GM18505 (cell line): ENCODE measurements at regions not wholly inside any gene's neighbourhood (a gene's known extent, or its start where the extent isn't known, plus 50 kb on each side); places are given as distances from the start of the nearest gene placed in this dataset.
"Not testable (repeated sequence)": the region's sequence is repeated elsewhere in the genome, so short reads cannot be mapped to it uniquely, and the experiment has no call there.

Experiments
- ATAC-seq: cut with Tn5 transposase; IDR thresholded peaks from one replicate; pipeline ENCODE4 v1.9.1; 2021; ENCODE audit not compliant: unreplicated experiment
- POLR2A ChIP-seq: IDR thresholded peaks from 4 replicates; pipeline ENCODE4 v1.6.1; 2011; ENCODE audit warnings: borderline replicate concordance; ENCODE audit not compliant: insufficient read depth, insufficient read length; ENCODE audit errors: extremely low read depth

DNA sequence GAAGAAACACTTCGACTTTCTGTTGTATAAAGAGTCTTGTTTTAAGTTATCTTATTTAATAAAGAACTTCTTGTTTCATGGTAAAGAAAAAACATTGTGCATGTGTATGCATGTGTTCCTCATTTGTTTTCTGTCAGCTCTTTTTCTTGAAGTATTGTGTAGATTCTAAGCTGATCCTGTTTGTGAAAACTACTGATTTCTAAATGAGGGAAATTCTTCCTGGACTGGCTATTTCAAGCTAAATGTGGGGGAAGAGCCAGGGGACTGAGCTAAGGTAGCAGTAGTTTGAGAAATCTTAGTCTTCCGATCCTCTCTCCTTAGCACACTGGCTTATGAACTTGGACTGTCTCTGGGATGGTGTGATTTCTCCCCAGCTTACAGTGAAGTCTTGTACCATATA, 56.4 kb upstream of the RBMS1 start:
- no peak for TF ChIP-seq POLR2A
- ATAC-seq: no peak

GRCh38 chr2:160551259-160551658, 57.7 kb upstream of the RBMS1 start:
- no peak for TF ChIP-seq POLR2A
- no peak for ATAC-seq

- ATAC-seq: no peak
- no peak for TF ChIP-seq POLR2A
Measured at GRCh38 chr2:160555420-160556071, 61.9 kb upstream of the RBMS1 start.

GRCh38 chr2:160557903-160558302, 64.3 kb upstream of the RBMS1 start:
- TF ChIP-seq POLR2A: no peak
- no peak for ATAC-seq

GRCh38 chr2:160558531-160558930, 64.9 kb upstream of the RBMS1 start:
- TF ChIP-seq POLR2A: no peak
- no peak for ATAC-seq

GRCh38 chr2:160561551-160562295, 68.1 kb upstream of the RBMS1 start:
- ATAC-seq: no peak
- TF ChIP-seq POLR2A: no peak

DNA sequence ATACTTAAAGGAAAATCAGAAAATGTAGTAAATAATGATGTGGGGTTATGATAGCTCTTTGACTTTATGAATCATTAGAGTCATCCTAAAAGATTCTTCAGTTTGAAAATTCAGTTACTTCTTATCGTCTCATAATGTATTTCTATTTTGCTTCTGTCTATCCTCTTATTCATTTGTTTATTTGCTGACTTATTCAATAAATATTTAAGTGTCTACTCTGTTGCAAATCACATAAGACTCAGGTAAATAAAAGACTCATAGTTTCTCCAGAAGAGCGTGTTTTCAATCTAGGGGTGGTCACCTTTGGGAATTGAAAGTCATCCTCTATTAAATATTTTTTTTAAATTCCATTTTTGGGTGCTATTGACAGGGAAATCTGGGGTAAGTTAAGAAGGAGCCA, 69.1 kb upstream of the RBMS1 start:
- no peak for ATAC-seq
- TF ChIP-seq POLR2A: no peak

GRCh38 chr2:160564591-160564990, 71.0 kb upstream of the RBMS1 start:
- ATAC-seq: no peak
- no peak for TF ChIP-seq POLR2A

GRCh38 chr2:160565099-160565845, 71.7 kb upstream of the RBMS1 start:
- no peak for TF ChIP-seq POLR2A
- no peak for ATAC-seq

DNA sequence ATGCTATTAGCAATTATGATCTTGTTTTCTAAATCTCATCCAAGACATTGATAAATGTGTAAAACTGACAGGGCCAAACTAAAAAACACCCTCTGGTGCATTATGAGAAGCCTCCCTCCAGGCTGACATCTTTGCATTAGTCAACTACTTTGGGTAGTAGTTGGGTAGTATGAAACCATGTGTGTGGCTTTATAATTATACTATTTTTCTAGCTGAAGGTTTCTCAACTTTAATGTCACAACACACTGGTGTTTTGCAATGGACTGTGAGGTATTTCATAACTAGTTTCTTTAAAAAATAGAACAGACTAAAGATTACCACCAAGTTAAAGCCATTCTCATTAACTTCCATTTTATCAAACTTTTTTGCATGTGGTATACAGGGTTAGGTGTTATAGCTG, 73.1 kb upstream of the RBMS1 start:
- no peak for ATAC-seq
- TF ChIP-seq POLR2A: no peak

DNA sequence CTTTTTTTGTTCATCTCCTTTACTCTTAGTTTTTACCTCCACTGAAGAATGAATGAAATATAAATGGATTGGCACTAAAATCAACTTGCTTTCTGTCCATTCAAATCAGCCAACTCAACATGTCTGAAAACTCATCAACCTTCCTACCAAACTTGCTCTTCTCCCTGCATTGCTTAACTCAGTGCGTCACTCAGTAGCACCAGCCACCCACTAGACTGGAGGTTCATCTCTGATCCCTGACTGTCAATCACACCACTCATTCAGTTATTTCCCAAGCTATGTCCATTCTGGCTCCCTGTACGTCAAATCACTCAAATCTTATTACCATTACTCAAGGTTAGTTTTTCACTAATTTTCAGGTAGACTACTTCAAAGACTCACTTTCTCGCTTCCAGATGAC, 75.2 kb upstream of the RBMS1 start:
- no peak for TF ChIP-seq POLR2A
- ATAC-seq: no peak

- TF ChIP-seq POLR2A: no peak
Measured at GRCh38 chr2:160570376-160570775, 76.8 kb upstream of the RBMS1 start.

DNA sequence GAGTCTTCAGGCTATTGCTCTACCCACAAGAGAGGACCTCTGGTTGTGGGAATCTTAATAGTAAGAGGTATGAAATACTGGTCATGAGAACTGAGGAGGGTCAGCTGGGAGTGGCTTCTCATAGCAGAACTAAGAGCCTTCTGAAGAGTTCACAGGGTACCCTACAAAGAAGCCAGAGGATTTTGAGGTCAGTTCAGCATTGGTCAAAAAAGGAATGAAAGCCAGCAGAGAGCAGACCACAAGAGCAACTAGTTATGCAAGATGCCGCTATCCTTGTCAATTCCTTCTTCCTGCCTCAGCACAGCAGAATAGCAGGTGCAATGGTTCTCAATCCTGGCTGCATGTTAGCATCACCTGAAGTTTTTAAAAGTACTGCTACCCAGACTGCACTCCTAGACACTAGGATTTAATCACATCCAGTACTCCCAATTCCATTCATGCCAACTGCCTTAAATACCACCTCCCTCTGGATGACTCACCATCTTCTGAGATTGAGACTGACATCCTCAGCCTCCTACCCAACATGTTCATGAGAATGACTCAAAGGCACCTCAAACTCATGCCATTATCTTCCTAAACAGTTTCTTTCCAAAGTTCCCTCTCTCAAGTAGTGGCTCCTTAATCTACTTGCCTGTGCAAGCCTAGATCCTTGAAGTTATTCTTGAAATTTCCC, 81.0 kb upstream of the RBMS1 start:
- ATAC-seq: no peak
- no peak for TF ChIP-seq POLR2A

More at GRCh38 chr2:160570376-160570775, 76.8 kb upstream of the RBMS1 start:
- ATAC-seq: no peak

- no peak for TF ChIP-seq POLR2A
- no peak for ATAC-seq
Measured at GRCh38 chr2:160575368-160575767, 81.8 kb upstream of the RBMS1 start.

- TF ChIP-seq POLR2A: no peak
Measured at GRCh38 chr2:160576054-160576499, 82.5 kb upstream of the RBMS1 start.

DNA sequence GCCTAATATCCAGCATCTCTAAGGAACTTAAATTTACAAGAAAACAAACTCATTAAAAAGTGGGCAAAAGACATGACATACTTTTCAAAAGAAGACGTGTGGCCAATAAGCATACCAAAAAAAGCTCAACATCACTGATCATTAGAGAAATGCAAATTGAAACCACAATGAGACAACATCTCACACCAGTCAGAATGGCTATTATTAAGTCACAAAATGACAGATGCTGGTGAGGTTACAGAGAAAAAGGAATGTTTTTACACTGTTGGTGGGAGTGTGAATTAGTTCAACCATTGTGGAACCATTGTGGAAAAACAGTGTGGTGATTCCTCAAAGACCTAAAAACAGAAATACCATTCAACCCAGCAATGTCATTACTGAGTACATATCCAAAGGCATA, 83.5 kb upstream of the RBMS1 start:
- not testable (repeated sequence) for ATAC-seq

More at GRCh38 chr2:160576054-160576499, 82.5 kb upstream of the RBMS1 start:
- ATAC-seq: no peak
